Ureter (tissue), 1 donor: ENCODE measurements at regions not wholly inside any gene's neighbourhood (a gene's known extent, or its start where the extent isn't known, plus 50 kb on each side); places are given as distances from the start of the nearest gene placed in this dataset.

Experiments used
- DNase-seq: peaks from one replicate; pipeline ENCODE4 v3.0.0-alpha.2; 2020; ENCODE audit warnings: low spot score
- donor health status: DM: yes; HTN: yes; CAD: no.

DNA sequence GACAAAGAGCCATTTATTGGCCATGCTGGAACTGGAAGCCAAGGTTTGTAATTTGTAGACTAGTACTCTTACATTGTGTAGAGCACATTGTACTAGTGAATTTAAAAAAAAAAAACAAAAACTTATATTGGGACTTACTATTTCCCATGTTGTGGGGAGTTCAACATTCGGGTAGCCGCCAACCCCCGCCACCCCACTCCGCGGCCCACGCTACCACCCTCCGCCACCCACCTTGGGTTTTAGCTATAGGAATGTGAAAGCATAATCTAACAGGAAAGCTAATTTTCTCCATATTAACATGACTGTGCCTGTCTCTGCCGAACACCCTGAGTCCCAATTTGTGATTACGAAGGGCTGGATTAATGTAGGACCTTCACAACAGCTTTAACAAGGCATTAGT is 275.8 kb downstream of the FIGN start:
- no peak for DNase-seq

DNA sequence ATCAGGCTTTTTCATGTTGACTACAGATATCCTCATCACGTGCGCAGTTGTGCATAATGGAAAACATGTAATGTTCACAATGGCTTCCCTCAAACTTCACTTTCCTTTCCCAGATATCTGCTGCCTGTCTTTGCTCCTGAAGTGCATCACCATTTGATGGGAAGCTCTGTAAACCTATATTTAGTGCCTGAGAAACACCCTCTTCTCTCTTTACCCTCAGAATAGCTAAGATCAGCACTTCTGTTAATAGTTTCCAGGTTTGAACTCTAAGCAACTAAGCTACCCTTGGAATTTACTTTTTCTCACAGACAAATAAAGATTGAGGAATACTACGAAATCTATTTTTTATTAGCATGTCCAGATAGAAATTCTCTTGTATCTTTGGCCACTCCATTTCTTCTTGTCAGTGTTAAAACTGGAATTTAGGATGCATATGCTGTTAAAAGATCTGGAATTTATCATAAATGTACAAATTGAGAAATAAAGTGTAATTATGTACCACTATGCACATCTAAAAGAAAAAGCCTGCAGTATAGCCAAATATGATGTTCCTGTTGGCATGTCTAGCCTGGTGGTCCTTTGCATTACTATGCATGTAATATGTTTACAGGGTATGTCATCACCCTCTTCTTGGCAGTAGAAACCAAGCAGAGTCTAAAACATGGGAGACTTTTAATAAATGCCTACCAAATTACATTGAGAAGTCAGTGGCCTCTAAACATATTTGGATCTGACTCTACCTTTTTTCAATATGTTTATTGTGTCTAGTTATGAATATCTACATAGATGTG is 278.7 kb downstream of the FIGN start:
- DNase-seq: no peak

DNA sequence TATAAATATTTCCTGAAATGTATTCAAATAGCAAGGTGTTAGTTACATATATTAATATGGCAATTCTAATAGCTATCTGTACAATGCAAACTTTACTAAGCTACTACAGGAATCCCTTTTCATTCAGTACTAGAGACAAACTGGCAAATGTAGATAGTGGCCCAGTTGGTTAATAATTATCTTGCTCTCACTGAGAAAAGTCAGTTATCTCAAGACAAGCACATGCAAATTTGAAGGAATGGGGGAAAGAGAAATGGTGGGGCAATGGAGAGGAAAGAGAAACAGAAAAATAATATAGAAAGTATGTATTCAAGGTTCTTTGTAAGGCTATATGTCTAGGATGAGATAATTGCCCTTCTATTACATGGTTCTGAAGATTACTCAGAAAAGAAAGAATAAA is 280.0 kb downstream of the FIGN start:
- DNase-seq: no peak

DNA sequence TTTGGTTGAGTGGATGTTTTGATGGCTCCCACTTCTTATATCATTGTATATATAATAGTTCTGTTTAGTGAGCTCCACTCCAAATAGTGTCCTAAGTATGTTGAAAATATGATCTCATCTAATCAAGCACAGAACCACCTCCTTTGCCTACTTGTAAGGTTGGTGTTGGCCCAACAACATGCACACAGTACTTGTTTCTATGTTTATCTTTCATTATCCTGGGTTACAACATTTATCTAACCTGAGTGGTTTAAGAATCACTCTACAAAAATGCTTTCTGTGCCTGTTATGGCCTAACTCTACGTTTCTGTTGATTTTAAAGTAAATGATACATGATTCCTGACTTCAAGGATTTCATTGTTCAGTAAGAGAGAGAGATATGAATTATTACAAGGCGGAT is 281.9 kb downstream of the FIGN start:
- no peak for DNase-seq

DNA sequence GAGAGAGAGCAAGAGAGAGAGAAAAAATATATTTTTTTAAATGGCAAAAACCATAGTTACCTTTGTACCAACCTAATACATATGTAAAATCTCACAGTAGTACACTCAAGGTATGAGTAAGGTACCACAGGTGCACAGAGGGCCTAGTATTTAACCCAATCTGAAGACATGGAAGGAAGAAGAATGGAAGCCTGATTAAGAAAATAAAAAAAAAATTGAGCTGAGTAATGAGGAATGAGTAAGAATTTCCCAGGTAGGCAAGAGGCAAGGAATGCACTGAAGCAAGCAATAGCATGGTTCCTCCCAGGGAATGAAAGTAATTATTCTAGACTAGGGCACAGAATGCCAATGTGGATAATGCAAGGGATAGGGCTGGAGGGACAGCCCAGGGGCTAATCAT is 294.2 kb downstream of the FIGN start:
- DNase-seq: no peak

DNA sequence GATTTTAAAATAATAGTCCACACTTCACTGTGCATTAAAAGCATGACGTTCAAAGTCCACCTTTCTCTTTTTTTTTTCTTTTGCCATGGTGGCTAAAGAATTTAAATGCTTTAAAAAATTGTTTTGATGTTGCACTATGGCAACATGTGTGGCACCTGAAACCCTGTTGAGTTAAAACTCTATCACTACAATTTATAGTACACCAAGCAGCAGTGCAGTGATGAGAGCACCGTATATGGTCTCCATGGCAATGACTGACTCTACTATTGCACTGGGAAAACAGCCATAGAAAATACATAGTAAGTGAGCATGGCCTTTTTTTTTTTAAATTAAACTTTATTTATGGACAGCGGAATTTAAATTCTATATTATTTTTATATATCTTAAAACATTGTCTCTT is 298.8 kb downstream of the FIGN start:
- no peak for DNase-seq

DNA sequence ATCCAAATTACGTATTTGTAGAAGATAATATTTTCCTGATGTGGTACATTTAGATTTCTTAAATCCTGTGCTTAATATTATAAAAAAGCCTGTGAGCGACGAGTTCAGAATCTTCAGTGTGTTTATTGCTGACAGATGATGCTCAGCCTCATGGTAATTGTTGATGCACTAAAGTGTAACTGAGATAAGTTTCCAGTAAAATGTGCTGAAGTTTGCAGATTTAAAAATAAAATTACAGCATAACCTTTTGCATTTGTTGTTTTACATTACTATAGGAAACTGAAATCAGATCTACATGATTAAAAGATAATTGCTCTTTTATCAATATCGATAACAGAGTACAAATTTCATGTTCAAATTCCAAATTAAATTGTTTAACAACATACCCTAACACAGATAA is 307.6 kb downstream of the FIGN start:
- no peak for DNase-seq

DNA sequence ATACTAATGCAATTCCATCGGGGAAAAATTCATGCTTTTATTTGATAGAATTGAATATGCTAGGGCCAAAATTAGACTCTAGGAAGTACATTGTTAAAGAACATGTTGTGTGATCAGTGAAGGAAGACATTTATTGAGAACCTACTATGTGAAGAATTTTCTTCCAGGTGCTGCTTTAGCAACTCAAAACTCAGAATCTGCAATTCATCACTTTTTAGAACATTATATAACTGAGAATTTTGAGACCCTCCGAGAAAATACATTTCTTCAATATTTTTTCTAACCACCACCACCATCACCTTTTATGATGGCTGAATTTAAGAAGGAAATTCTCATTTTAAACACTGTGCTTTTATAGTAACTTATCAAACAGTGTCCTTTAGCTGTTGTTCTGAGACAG is 315.2 kb downstream of the FIGN start:
- DNase-seq: no peak

DNA sequence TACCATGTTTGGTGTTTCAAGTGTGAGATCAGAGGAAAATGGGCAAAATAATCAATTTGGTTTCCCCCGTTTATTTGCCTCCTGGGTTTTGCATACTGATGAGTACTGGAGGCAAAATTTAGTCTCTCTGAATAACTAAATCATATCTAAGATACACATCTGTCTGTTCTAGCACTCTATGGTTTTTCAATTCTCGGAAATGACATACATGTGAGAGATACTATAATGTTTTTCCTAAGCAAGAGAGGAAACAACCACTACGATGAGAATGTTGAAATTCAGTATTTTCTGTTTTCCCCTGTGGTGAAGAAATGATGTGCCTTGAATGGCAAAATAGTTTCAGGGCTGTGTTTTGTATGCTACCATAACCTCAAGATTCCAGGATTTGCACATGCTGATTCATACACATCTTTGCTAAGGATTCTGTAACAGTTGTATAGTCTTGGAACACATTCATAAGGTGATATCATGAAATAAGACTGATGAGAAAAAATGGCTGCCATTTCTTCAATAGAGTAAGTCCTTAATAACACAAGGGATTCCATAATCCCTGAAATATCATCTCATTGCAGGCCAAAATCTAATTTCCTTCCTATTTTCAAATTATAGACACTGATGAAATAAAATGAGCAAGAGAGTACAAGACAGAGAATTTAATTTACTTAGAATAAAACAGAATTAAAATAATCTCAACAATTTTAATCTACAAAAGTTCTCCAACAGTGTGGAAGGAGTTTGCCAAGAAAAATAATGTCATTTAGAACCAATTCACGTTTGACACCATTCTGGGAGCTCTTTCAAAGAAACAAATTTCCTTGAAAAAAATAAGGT is 316.6 kb downstream of the FIGN start:
- no peak for DNase-seq

DNA sequence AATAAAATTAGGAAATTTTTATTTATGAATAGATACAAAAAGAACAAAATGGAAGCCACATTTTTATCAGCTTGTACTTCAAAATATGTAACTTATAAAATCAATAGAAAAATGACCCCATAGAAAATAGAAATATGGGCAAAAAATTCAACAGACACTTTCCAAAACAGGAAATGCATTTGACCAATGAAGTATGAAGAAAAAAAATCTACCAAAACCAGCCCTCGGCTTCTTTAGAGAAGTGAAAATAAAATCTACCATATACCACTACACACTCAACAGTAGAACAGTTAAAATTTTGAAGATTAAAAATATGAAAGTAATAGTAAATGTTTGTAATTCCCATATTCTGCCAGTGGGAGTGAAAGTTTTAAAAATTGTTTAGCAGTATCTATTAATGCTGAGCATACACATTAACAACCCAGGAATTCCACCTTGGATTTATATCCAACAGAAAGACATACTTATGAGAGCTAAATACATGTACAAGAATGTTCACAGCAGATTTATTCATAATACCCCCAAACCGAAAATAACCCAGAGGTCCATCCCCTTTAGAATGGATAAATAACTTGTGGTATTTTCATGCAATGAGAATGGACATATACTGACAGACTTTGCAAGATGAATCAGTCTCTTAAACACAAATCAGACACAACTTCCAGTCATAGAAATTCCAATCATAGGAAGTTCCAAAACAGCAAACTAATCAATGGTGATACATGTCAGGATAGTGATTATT is 318.0 kb downstream of the FIGN start:
- no peak for DNase-seq

DNA sequence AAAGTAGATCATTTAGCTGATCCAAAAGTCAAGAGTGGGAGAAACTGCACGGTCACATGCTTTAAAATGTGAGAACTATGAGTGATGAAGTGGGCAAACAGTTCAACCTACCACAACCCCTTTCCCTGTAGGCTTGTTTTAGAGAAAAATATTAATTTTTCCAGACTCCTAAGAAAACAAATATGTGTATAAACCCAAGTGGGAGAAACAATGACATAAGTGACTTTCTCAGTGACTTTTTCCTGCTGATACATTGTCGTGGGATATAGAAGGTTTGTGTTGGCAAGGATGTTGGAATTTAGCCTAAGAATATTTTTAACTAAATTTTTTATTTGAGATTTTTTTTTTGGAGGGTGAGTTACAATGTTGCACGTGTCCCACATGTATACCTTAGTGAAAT is 321.7 kb downstream of the FIGN start:
- no peak for DNase-seq

DNA sequence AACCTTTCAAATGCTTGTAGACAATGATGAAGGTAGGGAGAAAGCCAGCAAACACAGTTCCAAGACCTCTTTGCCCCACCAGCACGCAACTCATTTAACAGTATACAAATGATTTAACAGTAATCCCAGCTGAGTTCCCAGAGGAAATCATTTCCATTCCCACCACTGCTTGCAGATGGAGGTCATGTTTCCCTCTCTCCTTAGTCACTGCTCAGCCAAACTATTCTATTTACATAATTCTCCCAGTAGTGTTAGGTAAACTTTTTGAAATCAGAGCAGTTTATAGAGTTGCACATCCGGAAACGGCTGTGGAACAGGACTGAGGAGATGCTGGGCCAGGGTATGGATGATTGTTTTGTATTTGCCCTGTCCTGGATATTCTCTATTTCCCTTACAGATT is 328.5 kb downstream of the FIGN start:
- DNase-seq: no peak

DNA sequence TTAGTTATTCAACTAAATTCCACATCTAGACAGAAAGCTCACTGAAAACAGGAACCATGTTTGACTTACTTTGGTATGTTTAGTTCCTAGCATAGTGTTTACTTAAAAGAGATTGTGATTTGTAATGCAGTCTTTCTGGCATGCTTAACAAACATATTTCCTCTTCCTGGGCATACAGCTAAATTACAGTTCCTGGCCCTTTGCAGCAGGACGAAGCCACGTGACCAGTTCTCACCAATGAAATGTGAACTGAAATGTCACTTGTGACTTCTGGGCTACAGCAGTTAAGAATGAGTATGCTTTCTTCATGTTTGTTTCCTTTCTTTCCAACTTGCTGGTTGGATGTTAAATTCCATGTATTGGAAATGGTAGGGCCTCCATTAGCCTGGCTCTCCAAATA is 330.5 kb downstream of the FIGN start:
- no peak for DNase-seq

DNA sequence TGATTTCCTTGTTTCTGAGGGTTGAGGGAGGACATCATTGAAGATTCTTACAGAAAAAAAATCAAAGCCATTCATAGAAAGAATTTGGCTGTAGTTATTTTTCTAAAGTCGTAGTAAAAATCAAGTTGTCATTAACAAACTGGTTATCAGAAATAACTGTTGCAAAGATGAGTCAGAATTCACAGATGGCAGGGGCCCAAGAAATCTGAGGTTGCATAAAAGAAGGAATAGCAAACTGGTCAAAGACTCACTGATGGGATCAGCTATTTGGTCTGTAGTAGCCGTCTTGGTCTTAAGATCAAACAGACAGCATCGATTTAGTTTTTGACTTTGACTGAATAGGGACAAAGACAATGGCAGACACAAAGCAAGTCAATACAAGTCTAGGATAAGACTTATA is 334.3 kb downstream of the FIGN start:
- no peak for DNase-seq

DNA sequence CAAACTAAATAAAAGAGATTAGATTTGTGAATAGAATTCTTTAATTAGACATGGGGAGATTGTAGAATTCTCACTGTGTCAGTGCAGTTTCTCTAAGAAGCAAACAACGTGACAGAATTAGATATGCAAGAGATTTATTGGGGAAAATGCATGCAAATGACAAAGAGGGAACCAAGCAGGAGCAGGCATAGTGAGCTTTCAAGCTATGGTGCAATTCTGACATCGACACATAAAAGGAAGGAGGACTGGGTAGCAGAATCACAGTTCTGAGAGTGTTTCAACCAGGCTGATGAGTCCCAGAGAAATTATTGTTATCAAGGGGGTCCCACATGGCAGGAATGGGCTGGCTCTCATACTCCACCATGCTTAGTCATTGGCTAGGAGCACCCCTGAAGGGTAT is 338.4 kb downstream of the FIGN start:
- DNase-seq: no peak

DNA sequence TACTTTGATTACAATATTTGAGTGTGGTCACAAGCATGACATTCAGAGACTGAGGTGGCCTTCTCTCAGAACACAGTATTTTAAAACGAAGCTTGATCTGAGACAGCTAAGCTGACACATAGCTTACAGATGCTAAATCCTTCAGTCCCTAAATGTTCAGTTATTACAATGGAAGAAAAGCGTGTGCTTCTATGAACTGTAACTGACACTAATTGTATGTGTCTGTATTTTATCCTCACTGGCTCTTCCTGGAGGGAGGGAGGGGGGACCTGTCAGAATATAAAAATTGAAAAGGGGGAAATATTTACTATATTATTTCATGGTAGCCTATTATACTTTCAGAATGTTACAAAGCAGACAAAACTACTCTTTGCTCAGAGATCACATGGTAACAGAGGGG is 340.2 kb downstream of the FIGN start:
- no peak for DNase-seq

DNA sequence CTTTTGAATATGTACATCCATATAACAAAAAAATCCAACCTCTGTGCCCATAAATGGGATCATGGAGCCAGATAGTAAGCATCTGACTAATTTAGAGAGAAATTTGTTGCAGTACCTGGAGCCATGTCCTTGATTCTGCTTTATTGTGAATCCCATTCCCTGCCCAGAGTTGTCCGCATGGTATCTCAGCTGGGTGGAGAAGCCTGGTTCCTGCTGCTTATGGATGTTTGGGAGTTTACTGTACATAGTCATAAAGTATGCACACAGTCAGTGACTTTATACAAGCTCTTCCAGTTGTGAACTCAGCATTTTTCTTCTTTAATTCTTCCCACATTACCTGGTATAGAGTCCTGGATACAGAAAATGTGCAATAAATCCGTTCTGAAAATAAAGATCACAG is 346.0 kb downstream of the FIGN start:
- DNase-seq: no peak

DNA sequence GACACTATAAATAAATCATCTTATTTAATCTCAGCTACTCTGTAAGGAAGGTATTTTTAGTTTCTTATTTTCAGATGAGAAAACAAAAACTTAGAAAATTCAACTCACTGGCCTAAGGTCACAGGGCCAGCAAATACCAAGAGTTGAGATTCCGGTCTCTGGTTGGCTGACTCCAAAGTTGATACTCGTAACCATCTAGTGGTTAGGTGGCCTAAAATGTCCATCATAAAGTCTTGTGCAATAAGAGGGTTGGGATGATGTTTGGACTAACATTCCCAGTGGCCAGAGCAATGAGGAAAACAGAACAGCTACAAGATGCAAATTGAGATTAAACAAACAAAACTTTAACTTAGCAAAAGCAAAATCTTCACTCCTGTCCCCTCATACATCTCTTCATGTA is 360.3 kb downstream of the FIGN start:
- DNase-seq: no peak

DNA sequence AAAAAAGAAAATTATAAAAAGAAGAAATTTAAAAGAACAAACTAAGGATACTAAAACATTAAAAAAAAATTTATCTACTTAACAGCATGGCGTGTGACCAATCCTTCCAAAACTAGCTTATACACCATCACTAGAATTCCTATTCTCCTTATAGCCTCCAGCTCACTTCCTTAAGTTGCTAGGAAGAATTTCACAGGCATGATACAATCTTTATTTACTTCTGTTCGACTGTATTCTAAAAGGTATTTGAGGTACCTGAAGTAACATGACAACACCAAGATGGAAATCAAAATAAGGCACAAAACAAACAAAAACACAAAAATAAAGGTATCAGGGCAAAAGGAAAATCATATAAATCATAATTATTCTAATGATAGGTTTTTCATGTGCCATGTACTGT is 360.7 kb downstream of the FIGN start:
- no peak for DNase-seq

DNA sequence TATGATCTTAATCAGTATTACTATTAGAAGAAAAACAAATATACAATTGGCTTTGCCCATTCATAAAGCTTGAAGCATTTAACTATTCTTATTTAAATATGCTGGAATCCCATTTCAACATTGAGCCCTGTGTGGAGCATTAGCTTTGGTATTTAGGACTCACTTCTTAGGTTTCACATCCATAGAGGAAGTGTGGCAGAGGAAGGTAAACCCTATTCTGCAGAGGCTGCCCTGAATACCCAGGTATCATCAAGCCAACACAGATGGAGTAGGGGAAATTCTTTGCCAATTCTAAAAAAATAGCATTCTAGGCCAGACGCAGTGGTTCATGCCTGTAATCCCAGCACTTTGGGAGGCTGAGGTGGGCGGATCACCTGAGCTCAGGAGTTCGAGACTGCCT is 361.5 kb downstream of the FIGN start:
- no peak for DNase-seq

DNA sequence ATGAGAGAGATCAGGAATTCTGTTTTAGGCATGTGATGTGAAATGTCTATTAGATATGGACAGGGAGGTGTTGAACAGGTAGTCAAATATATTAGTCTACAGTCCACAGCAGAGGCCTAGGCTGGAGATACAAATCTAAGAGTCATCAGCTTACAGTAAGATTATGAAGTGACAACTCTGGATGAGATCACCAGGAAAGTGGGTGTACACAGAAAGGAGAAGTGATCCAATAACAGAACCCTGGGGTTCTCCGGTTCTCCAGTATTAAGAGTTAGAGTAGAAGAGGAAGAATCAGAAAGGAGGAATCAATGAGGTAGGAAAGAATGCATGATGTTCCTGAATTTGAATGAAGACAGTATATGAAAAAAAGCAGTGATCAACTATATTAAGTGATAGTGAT is 362.3 kb downstream of the FIGN start:
- DNase-seq: no peak

DNA sequence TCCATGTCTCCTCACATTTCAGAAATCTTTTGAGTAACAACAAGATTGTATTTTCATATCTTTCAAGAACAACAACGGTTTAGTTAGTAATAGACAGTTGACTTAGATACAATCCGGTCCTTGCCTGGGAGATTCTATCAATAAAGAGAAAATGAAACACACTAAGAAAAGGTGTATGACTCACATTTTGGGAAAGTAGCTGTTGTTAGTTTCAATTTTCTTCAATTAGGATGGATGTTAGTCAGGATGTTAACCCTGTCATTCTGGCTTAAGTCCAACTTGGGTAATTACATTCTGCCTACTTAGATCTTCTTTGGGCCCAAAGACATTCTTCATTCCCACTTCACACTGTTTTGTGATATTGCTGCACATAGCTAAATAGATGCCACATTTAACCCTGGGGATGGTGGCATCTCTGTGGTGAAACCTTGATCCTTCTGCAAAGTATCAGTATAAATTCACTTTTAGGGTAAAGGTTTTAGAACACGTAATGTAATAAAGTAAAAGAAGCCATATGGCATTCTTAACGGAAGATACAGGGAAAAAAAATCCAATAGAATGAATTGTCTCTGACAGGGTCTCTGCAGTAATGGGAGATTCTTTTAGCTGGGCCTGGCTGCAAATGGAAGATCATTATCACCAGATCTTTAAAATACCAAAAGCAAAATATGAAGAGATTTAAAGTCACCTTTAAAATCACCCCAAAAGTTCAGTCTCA is 365.5 kb downstream of the FIGN start:
- DNase-seq: no peak
